ENCODE measurements at regions not wholly inside any gene's neighbourhood (a gene's known extent, or its start where the extent isn't known, plus 50 kb on each side); places are given as distances from the start of the nearest gene placed in this dataset.

DNA sequence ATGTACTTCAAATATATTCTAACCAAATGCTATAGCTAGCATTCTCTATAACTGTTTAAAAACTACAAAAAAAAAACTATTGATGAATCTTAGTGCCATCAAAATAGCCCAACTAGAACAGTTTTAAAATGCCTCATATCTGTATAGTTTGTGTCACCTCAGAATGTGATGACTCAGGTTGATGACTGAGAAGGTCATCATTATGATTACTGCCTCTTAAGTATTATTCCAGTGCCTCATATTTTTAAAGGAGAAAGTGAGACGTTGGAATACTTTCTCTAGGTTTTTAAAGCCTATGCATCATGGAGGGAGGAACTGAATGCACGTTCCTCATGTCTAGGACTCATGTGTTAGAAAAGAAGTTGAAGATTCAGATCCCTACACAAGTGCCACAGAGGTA, 88.2 kb downstream of the TMA16 start:
- no peak overlapping the region for H3K4me3 ChIP-seq (replicated peaks; ENCODE audit: low read depth, low read length)
- TF ChIP-seq, protein P1, sequence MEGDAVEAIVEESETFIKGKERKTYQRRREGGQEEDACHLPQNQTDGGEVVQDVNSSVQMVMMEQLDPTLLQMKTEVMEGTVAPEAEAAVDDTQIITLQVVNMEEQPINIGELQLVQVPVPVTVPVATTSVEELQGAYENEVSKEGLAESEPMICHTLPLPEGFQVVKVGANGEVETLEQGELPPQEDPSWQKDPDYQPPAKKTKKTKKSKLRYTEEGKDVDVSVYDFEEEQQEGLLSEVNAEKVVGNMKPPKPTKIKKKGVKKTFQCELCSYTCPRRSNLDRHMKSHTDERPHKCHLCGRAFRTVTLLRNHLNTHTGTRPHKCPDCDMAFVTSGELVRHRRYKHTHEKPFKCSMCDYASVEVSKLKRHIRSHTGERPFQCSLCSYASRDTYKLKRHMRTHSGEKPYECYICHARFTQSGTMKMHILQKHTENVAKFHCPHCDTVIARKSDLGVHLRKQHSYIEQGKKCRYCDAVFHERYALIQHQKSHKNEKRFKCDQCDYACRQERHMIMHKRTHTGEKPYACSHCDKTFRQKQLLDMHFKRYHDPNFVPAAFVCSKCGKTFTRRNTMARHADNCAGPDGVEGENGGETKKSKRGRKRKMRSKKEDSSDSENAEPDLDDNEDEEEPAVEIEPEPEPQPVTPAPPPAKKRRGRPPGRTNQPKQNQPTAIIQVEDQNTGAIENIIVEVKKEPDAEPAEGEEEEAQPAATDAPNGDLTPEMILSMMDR (IDR thresholded peaks at IDR 0.05; ENCODE audit: low read depth, low read length, missing control alignments) = no peak
- no peak for DNase-seq (ENCODE audit: extremely low read depth, low read depth)

DNA sequence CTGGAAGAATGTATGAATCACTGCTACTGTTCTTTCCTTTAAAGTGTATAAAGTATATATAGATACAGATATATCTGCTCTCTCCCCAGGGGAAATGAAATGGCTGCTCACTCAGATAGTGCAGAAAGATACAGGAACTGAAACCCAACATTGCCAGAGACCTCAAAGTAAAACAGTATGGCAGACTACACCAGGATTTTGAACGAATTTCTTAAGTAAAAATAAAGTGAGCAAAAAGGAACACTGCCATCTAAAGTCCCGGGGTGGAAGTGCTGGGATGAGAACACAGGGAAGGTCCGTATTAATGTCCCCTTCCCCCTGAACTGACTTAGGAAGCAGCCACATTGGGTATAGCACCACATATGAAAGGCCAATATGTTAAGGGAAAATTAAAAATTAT, 93.4 kb downstream of the TMA16 start:
- DNase-seq (ENCODE audit: extremely low read depth, low read depth) = no peak
- H3K4me3 ChIP-seq (replicated peaks; ENCODE audit: low read depth, low read length) = no peak overlapping the region
- TF ChIP-seq, protein P1 (IDR thresholded peaks at IDR 0.05; ENCODE audit: low read depth, low read length, missing control alignments) = peak; percentile 10

DNA sequence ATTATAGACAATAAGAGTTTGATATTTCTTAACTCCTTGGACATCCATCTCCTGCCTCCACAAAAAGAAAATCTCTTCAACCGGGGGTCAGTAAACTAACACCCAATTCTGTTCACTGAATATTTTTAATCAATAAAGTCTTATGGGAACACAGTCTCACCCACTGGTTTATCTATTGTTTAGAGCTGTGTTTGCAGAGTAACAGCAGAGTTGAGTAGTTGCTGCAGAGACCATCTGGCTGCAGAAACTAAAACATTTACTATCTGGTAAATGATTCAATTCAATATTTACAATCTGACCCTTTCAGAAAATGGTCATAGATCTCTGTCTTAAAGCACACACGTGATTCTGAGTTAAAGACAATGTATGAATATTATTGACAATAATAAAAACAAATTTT, 94.0 kb downstream of the TMA16 start:
- DNase-seq (ENCODE audit: extremely low read depth, low read depth) = no peak
- TF ChIP-seq, protein P1 (IDR thresholded peaks at IDR 0.05; ENCODE audit: low read depth, low read length, missing control alignments) = no peak
- no peak overlapping the region for H3K4me3 ChIP-seq (replicated peaks; ENCODE audit: low read depth, low read length)

DNA sequence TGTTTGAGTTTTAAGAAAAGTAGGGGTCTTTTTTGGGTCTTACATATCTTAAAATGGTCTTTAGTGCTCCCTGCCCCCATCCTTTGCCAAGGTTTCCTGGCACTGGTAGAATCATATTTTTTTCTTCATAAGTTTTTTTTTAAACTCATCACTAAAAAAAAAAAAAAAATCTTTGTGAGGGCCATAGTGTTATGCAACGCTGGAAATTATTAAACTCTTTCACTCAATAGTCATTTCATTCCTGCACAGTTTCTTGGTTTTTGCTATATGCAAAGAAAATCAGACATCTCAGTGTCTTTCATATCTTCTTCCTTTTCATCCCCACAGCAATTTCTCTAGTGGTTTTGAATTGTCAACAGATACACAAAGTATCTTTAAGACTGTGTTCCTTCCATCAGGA, 95.6 kb downstream of the TMA16 start:
- no peak for DNase-seq (ENCODE audit: extremely low read depth, low read depth)
- TF ChIP-seq, protein P1 (IDR thresholded peaks at IDR 0.05; ENCODE audit: low read depth, low read length, missing control alignments) = no peak
- H3K4me3 ChIP-seq (replicated peaks; ENCODE audit: low read depth, low read length) = no peak overlapping the region

DNA sequence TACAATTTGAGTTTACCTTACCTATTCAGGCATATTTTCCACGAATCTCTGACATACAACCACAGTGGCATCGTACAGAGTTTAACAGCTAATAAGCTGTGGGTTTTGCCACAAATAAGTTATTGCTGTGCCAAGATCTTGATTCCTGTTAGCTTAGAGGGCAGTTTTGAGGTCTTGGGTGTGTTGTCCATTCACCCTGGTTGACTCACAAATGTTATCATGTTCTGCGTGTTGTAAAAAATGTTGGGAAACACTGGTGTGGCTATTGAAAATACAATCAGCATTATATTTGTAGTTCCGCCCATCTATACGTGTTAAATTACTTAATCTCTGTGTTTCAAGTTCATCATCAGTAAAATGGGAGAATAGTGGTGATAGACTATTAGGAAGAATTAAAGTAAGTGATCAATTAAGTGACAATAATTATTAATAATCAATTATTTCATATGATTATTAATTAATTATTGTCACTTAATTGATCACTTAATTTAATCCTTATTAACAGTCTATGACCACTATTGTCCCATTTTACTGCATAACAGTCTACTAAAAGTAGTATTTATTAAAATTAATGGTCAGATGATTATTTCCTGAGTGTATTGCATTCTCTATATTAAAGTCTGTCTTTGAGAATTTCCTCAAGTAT, 96.3 kb downstream of the TMA16 start:
- H3K4me3 ChIP-seq (replicated peaks; ENCODE audit: low read depth, low read length) = no peak overlapping the region
- TF ChIP-seq, protein P1 (IDR thresholded peaks at IDR 0.05; ENCODE audit: low read depth, low read length, missing control alignments) = no peak
- no peak for DNase-seq (ENCODE audit: extremely low read depth, low read depth)

DNA sequence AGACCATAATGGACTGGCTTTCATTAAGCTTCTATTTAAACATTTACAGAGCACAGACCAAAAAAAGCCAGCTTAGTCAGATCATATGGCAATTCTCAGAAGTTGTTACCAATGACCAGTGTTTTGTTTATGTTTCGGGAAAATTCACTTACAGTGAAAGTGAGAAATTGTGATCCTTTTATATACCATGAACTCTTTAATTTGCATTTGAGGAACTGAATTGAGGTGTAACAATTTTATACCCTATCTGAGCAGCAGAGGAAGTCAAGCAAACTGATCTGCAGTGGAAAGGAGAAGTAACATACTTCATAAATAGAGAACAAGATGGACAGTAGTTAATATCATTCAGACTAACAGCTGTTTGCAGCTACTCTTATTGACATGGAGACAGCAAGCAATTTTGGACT, 97.1 kb downstream of the TMA16 start:
- H3K4me3 ChIP-seq (replicated peaks; ENCODE audit: low read depth, low read length) = no peak overlapping the region
- no peak for DNase-seq (ENCODE audit: extremely low read depth, low read depth)
- TF ChIP-seq, protein P1 (IDR thresholded peaks at IDR 0.05; ENCODE audit: low read depth, low read length, missing control alignments) = no peak

DNA sequence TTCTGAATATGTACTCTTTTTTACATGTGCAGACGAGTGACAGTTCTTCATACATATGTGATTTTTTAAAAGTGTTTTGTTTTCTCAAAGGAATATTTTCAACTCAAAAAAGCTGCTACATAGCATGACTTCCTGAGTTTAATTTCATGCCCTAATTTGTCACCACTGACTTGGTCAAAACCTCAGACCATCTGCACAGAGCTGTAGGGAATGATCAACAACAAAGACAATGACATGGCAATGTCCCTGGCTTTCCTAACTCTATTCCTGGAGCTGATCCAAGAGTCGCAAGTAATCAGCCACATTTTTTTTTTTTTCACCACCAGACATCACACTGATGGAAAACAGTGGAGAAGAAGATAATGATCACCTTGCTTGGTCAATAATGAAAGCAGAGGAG, 97.7 kb downstream of the TMA16 start:
- no peak for DNase-seq (ENCODE audit: extremely low read depth, low read depth)
- no peak overlapping the region for H3K4me3 ChIP-seq (replicated peaks; ENCODE audit: low read depth, low read length)
- TF ChIP-seq, protein P1 (IDR thresholded peaks at IDR 0.05; ENCODE audit: low read depth, low read length, missing control alignments) = no peak
